HG03196 (cell line): ENCODE measurements at regions not wholly inside any gene's neighbourhood (a gene's known extent, or its start where the extent isn't known, plus 50 kb on each side); places are given as distances from the start of the nearest gene placed in this dataset.
"Not testable (repeated sequence)": the region's sequence is repeated elsewhere in the genome, so short reads cannot be mapped to it uniquely, and the experiment has no call there.

Experiments used
- ATAC-seq: cut with Tn5 transposase; IDR thresholded peaks from one replicate; pipeline ENCODE4 v1.9.1; 2021; ENCODE audit not compliant: unreplicated experiment

- ATAC-seq: not testable (repeated sequence)
Measured at GRCh38 chr13:87976650-87977049, 305.5 kb downstream of the SLITRK5 start.

GRCh38 chr13:87981416-87981815, 310.2 kb downstream of the SLITRK5 start:
- no peak for ATAC-seq

GRCh38 chr13:87982400-87982799, 311.2 kb downstream of the SLITRK5 start:
- ATAC-seq: no peak

- no peak for ATAC-seq
Measured at GRCh38 chr13:87986639-87987250, 315.6 kb downstream of the SLITRK5 start.

GRCh38 chr13:87998081-87998480, 326.9 kb downstream of the SLITRK5 start:
- ATAC-seq: no peak

- ATAC-seq: no peak
Measured at GRCh38 chr13:87999240-87999700, 328.1 kb downstream of the SLITRK5 start.

GRCh38 chr13:87999788-88000187, 328.6 kb downstream of the SLITRK5 start:
- no peak for ATAC-seq

- no peak for ATAC-seq
Measured at GRCh38 chr13:88000239-88000638, 329.1 kb downstream of the SLITRK5 start.

- no peak for ATAC-seq
Measured at GRCh38 chr13:88000787-88001186, 329.6 kb downstream of the SLITRK5 start.

GRCh38 chr13:88005188-88005587, 334.0 kb downstream of the SLITRK5 start:
- ATAC-seq: no peak

GRCh38 chr13:88014527-88014926, 343.4 kb downstream of the SLITRK5 start:
- no peak for ATAC-seq

GRCh38 chr13:88022431-88023208, 351.4 kb downstream of the SLITRK5 start:
- no peak for ATAC-seq

- ATAC-seq: no peak
Measured at GRCh38 chr13:88026241-88026640, 355.1 kb downstream of the SLITRK5 start.

- no peak for ATAC-seq
Measured at GRCh38 chr13:88031980-88032559, 360.9 kb downstream of the SLITRK5 start.

GRCh38 chr13:88036205-88036604, 365.0 kb downstream of the SLITRK5 start:
- not testable (repeated sequence) for ATAC-seq

GRCh38 chr13:88042489-88042888, 371.3 kb downstream of the SLITRK5 start:
- no peak for ATAC-seq

- ATAC-seq: no peak
Measured at GRCh38 chr13:88051746-88052482, 380.7 kb downstream of the SLITRK5 start.

GRCh38 chr13:88063741-88064140, 392.6 kb downstream of the SLITRK5 start:
- no peak for ATAC-seq

- no peak for ATAC-seq
Measured at GRCh38 chr13:88066847-88067246, 395.7 kb downstream of the SLITRK5 start.

- no peak for ATAC-seq
Measured at GRCh38 chr13:88068316-88068715, 397.1 kb downstream of the SLITRK5 start.

GRCh38 chr13:88068975-88069374, 397.8 kb downstream of the SLITRK5 start:
- no peak for ATAC-seq
